Activated naive CD4-positive, alpha-beta T cell treated with Interleukin-2 at 50 U/mL for 16 hours (primary cell): ENCODE measurements at regions not wholly inside any gene's neighbourhood (a gene's known extent, or its start where the extent isn't known, plus 50 kb on each side); places are given as distances from the start of the nearest gene placed in this dataset.
"Not testable (repeated sequence)": the region's sequence is repeated elsewhere in the genome, so short reads cannot be mapped to it uniquely, and the experiment has no call there.

Source experiments
- DNase-seq: peaks from one replicate; pipeline ENCODE4 v3.0.0-alpha.2; 2020

DNA sequence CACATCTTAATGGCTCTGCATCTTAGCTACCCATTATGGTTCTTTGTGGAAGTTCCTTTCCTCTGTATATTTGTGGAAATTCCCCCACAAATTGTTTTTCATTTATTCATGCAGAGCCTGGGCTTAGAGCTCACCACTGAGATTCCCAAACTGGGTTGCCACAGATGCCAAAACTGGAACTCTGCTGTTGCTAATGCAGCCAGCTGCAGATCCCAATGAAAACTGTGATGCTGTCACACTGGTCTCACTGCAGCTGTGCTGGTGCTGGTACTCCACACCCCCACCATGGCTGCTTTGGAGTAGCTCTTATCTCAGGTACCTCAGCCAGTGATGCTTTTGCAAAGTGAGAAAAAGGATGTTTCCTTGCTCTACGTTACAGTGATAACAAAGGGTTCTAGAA is 87.7 kb downstream of the DCK start:
- no peak for DNase-seq

- DNase-seq = no peak
Observed at GRCh38 chr4:71093745-71094144, 100.3 kb downstream of the DCK start.

GRCh38 chr4:71094201-71094600 is 100.8 kb downstream of the DCK start:
- no peak for DNase-seq

DNA sequence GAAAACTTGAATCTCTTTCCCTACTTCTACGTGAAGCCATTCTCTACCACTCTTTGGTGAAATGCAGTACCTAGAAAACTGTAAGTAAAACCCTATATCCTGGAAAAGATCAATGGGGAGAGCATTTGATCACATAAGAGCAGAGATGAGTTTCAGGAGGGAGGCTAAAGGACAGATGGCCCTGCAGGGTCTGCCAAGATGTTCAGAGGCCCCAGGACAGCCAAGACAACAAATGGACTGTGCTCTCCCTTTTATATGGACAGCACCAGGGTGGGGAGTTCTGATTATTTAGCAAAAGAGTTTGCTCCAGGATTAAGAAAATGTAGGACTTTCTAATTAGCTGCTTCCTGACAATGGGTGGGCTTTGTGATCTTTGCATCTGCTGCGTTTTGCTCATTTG is 101.7 kb downstream of the DCK start:
- no peak for DNase-seq

DNA sequence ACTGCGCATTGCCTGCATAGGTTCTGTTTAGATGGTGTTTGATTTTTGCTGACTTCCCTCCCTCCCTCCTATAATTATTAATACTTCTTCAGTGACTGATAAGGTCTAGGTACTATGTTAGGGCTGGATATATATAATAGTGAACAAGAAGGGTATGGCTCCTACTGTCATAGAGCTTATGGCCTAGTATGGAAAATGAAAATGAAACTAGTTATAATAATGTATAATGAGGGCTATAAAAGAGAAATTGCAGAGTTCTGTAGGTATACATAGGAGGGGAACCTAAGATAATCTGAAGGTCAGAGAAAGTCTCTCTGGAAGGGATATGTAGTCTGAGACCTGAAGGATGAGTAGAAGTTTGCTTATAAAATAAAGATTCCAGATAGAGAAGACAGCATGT is 102.1 kb downstream of the DCK start:
- no peak for DNase-seq

DNA sequence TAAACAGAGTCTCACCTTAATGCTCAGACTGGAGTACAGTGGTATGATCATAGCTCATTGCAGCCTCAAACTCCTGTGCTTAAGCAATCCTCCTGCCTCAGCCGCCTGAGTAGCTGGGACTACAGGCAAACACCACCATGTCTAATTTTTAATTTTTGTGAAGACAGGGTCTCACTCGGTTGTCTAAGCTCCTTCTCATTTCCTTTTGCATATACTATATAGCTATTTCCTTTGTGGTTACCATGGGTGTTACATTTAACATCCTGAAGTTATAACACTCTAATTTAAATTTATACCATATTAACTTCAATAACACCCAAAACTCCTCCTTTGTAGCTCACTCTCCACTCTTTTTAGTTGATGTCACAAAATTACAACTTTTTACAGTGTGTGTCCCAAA is 114.3 kb downstream of the DCK start:
- no peak for DNase-seq

DNA sequence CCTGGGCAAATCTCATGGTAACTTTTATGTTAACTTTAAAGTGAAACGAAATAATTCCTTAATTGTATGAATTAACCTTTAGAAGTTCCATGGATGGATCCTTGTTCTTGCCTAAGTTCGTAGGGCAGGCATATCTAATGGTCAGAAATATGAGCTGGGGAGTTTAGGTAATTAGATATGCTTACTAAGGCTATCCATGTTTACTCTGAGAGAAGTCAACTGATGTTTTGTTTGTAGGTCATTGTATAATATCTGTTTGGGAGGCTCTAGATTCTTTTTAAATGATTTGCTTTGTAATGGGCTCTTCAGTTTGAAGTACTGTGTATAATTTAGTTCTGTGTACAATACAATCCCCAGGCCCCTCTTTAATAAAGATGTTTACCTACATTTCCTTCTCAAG is 117.0 kb downstream of the DCK start:
- no peak for DNase-seq

GRCh38 chr4:71111133-71111532 is 117.7 kb downstream of the DCK start:
- DNase-seq = not testable (repeated sequence)

DNA sequence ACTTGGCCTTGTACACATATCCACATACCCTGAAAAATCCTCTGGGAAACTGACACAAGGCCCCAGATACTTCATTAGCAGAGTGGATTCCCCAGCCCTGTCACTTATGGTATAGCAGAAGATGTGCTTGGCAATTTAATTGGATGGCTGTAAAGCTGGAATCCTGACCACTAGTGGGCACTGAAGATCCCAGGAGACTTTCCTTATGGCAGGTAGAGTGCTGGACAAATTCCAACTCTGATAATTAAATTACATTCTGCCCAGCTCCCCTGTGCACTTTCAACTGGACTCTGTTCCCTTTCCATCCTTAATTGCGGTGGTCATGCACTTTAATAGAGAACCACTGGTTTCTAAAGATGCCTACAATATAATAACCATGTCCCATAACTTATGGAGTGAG is 119.8 kb downstream of the DCK start:
- DNase-seq = no peak

DNA sequence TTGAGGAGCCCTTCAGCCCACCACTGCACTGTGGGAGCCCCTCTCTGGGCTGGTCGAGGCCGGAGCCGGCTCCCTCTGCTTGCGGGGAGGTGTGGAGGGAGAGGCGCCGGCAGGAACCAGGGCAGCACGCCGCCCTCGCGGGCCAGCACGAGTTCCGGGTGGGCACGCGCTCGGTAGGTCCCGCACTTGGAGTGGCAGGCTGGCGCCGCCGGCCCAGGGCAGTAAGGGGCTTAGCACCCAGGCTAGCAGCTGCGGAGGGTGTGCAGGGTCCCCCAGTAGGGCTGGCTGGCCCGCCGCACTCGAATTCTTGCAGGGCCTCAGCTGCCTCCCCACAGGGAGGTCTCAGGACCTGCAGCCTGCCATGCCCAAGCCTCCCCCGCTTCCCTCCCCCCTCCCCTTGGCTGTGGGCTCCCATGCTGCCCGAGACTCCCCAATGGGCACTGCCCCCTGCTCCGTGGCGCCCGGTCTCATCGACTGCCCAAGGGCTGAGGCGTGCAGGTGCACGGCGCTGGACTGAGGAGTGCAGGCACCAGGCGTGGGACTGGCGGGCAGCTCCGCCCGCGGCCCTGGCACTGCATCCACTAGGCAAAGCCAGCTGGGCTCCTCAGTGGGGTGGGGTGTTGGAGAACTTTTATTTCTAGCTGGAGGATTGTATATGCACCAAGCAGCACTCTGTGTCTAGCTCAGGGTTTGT is 127.5 kb downstream of the DCK start:
- DNase-seq = no peak

GRCh38 chr4:71123951-71124350 is 130.5 kb downstream of the DCK start:
- DNase-seq = no peak

GRCh38 chr4:71125137-71125536 is 131.7 kb downstream of the DCK start:
- no peak for DNase-seq

DNA sequence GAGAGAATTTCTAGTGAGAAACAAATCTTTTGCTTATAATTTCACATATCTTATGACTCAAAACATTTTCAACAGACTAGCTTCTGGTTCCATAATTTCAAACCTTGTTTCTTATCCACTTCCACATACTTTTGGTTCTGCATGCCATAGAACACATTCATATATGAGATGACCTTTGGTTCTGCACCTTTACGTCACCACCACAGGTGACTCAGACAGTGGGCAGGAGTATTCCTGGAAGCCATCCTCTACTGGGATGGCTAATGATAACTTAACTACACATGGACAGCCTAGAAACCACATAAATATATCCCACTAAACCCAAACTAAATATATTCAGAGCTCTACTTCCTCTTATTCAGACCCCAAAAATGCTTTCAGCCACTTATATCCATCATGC is 133.3 kb downstream of the DCK start:
- DNase-seq = no peak

DNA sequence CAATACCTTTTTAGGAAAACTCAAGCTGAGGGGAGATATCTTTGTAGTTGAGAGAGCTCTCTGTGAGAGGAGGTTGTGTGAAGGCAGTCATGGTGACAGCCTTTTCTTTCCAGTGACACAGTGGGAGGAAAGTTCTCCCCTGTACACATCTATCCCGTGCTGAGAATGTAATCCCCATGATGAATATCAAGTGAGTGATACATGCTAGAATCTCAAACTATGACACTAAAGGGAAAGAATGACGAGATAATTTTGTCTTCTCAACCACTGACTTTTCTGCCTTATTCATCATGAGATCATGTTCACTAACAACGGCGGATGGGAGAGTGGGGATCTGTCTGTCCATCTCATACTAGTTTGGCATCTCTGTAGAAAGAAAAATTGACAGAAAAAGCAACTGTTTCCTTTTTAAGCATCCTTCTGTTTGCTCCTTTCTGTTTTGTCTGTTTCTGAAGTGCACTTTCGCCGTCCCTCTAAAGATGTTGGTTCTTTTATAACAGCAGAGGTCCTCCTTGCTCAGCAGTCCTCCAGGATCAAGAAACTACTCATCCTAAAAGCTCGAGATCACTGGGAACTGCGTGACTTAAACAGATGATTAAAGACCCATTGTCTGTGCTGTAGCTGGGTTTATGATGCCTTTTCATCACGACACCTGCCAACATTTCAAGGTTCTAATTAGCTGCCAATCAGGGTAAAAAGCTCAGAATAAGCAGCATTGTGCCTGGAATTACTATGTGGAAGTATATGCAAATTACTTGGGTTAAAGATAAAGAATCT is 137.6 kb downstream of the DCK start:
- DNase-seq = no peak

DNA sequence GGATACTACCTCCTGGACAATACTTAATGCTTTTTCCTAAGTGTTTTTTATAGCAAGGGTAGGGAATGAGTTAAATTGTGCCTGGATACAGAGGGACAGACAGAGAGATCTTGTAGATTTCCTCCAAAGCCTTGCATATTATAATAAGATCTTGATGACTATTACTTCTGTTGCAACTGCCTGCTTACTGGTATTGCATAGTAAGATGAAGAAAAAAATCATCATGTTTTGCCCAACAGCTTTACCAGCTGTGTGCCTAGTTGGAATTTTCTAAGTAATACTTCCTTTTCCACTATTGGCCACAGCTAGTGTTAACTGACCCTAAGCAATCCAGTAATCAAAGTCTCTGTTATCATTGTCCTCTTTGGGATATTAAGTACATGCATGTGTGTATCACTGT is 139.0 kb downstream of the DCK start:
- no peak for DNase-seq

DNA sequence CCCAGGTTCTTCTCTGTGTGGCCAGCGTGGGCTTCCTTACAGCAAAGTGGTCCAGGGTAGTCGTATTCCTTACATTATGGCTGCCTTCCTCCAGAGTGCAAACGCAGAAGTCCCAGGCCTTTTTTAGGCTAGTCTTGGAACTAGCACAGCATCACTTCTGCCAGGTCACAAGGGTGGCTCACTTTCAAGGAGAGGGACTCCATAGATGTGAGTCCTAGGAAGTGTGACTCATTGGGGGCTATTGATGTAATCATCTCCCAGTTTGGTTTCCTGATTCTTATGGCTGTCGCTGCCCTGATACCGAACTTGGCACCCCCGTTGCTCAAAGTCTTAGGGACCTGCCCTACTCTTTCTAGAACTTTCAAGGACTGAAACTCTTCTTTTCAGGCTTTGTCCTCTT is 140.0 kb downstream of the DCK start:
- DNase-seq = no peak

DNA sequence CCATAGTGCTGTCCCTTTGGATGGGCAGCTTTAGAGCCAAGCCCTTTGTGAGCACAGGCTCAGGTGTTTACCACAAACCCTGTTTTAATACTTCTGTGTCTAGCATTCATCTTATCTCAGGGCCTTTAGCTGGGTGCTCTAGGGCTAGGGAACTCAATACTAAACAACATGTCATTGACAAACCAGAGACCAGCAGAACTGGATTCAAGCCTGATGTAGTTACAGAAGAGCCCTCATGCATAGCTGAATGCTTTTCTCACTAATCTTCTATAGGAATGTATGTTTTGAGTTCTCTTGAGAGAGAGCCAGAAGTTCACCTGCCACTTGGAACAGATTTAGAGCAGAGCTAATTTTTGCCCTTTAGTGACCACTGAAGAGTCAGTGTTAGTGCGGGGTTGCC is 142.6 kb downstream of the DCK start:
- no peak for DNase-seq

GRCh38 chr4:71138007-71138615 is 144.7 kb downstream of the DCK start:
- no peak for DNase-seq

DNA sequence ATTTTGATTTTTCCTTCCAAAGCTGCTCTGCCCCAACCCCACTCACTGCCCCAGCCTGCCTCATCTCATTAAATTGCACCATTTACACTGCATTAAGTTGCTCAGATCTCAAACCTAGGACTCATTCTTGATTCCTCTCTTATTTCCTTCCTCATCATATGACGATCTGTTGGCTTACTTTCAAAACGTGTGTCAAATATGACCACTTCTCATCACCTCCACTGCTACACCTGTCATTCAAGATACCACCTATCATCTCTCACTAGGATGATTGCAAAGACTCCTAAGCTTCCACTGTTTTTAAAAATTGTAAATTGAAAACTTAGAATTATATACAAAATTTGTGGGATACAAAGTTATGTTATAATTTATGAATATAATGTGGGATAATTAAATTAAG is 147.1 kb downstream of the DCK start:
- no peak for DNase-seq

DNA sequence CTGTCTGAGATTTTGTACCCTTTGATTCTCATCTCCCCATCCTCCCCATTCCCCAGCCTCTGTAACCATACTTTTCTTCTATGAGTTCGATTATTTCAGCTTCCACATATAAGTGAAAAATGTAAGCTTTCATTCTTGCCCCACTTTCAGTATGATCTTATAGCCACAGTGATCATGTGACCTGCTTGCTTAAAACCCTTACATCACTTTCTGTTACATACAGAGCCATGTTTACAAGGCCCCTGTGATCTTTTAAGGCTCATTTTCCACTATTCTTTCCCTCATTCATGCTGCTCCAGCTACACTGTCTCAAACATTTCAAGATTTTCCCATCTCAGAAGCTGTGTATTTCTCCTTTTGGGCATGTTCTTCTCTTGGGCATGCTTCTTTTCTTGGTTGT is 147.7 kb downstream of the DCK start:
- no peak for DNase-seq

GRCh38 chr4:71147261-71147660 is 153.8 kb downstream of the DCK start:
- no peak for DNase-seq

DNA sequence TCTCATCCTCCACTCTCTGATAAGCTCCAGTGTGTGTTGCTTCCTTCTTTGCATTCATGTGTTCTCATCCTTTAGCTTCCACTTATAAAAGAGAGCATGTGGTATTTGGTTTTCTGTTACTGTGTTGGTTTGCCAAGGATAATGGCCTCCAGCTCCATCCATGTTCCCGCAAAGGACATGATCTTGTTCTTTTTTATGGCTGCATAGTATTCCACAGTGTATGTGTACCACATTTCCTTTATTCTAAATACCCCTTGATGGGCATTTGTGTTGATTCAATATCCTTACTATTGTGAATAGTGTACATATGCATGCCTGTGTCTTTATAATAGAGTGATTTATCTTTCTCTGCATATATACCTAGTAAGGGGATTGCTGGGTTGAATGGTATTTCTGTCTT is 155.1 kb downstream of the DCK start:
- DNase-seq = no peak

GRCh38 chr4:71151054-71151453 is 157.6 kb downstream of the DCK start:
- no peak for DNase-seq

DNA sequence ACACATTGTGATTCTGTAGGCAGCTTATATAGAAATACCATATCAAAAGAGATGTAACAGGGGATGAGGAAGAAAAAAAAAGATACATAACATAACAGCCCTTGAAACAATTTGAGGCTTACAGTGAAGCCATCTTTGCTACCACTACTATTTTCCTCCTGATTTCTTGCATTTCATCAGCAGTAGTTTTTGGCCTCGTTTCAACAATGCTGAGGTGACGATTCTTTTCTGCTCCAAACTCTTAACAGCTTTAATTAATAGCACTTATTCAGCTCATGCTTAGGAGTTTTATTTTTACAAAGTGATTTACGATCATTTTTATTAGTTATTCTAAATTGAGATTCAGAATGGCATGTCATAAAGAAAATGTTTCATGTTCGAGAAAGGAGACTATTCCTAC is 163.2 kb downstream of the DCK start:
- no peak for DNase-seq
